Breast epithelium (tissue), 3 donors: ENCODE measurements at regions not wholly inside any gene's neighbourhood (a gene's known extent, or its start where the extent isn't known, plus 50 kb on each side); places are given as distances from the start of the nearest gene placed in this dataset.

Experiments
- CTCF ChIP-seq, 3 donors: fragments of 450-650 bp; IDR thresholded peaks; one replicate each; pipeline ENCODE4 v1.5.1; 2016 to 2017; ENCODE audit warnings: antibody characterized with exemption in 3 of 3, mild to moderate bottlenecking in 3 of 3, moderate library complexity in 3 of 3
- POLR2A ChIP-seq: fragments of 450-650 bp; IDR thresholded peaks from one replicate; pipeline ENCODE4 v1.6.1; 2016; ENCODE audit warnings: antibody characterized with exemption, mild to moderate bottlenecking, moderate library complexity
- POLR2AphosphoS5 ChIP-seq, 3 donors: sonication (generic); formaldehyde crosslinking; IDR thresholded peaks; one replicate each; pipeline ENCODE4 v1.6.1; 2017; ENCODE audit warnings: antibody characterized with exemption in 3 of 3

GRCh38 chr4:151522866-151523519, 114.0 kb downstream of the FHIP1A start:
- TF ChIP-seq CTCF (IDR thresholded peaks at IDR 0.05), result no peak
- TF ChIP-seq POLR2A, result no peak
- no peak for TF ChIP-seq POLR2AphosphoS5 (IDR thresholded peaks at IDR 0.05)
